H54 (cell line): ENCODE measurements at regions not wholly inside any gene's neighbourhood (a gene's known extent, or its start where the extent isn't known, plus 50 kb on each side); places are given as distances from the start of the nearest gene placed in this dataset.
"Not testable (repeated sequence)": the region's sequence is repeated elsewhere in the genome, so short reads cannot be mapped to it uniquely, and the experiment has no call there.

Experiments
- DNase-seq: peaks from one replicate; pipeline ENCODE4 v3.0.0; 2011; ENCODE audit warnings: low spot score, mixed read lengths; ENCODE audit not compliant: insufficient read length
- FAIRE-seq: peaks from 3 replicates; lab custom pipeline; 2011; peaks lifted over from hg19 to GRCh38; lab: Jason Lieb, UNC
- POLR2A ChIP-seq: IDR thresholded peaks from 2 replicates; pipeline ENCODE4 v1.6.1; 2011; ENCODE audit warnings: low read depth, mild to moderate bottlenecking, low read length

DNA sequence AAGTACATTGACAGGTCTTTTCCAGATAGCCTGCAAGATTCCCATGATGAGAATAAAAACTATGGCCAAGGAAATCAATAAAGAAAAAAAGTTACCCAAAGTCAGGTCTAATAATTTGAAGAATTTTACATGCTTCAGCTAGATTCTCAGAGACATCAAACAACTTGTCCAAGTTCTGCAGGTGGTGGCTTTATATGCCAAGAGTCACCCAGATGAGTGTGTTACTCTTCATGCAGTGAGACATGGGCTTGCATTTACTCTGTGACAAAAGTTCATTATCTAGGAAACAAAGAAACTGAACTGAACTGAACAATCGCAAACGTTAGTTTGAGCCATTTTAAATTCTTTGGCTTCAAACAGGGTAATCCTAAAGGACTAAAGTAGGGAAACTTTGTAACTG lies 548.5 kb upstream of the SYT4 start:
- DNase-seq (no peak), FAIRE-seq (no peak)
- TF ChIP-seq POLR2A, result no peak

DNA sequence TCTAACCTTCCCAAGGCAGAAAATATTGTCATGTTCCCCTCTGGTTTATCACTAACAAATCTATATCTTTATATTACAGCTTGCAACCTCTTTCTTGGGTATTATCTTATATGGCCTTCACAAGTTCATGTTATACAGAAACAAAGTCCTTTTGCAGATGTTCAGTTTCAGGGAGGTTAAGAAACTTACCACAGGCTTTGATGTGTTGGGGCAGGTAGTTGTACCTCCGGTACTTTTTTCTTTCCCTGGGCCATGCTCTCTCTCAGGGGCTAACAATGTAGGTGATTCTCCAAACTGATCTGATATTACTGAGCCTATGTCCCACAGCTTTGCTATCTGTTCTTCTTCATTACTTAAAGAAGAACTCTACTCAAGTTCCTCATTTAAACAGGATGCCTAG lies 548.9 kb upstream of the SYT4 start:
- FAIRE-seq (no peak), DNase-seq (no peak)
- no peak for TF ChIP-seq POLR2A

DNA sequence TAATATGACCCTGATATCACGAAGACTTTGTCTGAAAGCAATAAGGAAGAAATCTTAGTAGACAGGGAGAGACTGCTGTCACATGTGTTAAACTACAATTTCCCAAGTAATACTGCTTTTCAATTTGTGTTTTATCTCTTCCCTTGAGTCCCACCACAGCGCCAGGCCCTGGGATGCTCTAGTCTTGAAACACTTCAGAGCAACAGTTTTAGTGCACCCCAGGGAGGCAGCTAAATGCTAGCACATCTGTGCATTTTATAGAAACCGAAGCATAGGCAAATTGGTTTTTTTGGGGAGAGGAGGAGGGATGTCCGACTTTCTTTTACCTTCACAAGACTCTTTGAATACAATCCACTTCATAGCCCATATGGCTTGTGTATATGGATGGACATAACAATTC lies 550.0 kb upstream of the SYT4 start:
- no peak for DNase-seq
- TF ChIP-seq POLR2A, result no peak
- FAIRE-seq, result no peak

DNA sequence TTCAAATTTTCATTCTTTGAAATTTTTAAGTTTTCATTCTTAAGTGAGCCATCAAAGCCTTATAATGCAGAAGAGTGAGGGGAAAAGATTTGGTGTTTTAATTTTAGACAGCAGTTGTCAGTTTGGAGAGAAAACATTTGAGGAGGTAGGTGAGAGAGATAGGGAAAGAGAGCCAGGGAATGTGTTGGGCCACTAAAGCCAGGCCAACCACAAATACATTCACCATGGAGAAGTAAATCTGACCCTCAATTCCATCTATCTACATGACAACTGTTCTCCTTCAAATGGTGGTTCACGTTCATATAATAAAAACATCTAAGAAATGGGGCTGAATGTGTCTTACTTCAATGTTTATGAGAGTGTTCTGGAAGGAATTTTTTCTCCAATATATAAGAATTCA lies 553.0 kb upstream of the SYT4 start:
- DNase-seq, result no peak
- FAIRE-seq, result no peak
- no peak for TF ChIP-seq POLR2A

DNA sequence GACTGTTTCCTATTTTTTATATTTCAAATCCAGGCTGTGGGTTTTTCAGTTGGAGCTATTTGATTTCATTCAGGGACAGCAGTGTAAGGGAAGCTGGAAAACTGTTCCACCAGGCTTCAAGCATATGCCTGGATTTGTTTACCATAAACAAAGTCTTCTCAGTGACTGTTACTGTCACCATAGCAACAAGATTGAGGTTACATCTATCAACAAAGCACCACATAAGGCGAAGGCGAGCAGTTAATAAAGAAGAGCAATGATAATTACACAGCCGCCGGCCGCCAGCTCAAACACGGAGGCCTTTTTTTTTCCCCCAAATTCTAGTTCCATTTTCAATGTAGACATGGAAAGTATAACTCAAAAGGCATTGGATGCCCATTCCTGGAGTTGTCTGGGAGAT lies 553.7 kb upstream of the SYT4 start:
- FAIRE-seq, result no peak
- TF ChIP-seq POLR2A, result no peak
- no peak for DNase-seq

DNA sequence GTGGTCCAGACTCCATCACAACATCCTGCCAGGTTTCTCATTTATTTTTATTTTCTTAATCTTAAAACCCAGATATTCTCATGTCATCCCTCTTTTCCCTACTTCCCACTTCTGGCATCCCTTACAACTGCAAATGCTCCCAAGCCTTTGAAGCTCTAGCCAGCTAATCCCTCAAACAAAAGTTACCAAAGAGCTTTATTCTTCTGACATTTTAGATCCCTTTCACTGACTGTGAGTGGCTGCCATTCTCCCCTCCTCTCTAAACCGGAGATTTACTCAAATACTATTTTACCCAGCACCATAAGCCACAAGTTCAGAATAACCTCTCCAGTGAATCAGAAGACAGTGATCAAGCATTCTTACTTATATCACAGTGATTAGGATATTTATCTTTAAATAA lies 569.0 kb upstream of the SYT4 start:
- FAIRE-seq, result no peak
- no peak for TF ChIP-seq POLR2A
- no peak for DNase-seq

DNA sequence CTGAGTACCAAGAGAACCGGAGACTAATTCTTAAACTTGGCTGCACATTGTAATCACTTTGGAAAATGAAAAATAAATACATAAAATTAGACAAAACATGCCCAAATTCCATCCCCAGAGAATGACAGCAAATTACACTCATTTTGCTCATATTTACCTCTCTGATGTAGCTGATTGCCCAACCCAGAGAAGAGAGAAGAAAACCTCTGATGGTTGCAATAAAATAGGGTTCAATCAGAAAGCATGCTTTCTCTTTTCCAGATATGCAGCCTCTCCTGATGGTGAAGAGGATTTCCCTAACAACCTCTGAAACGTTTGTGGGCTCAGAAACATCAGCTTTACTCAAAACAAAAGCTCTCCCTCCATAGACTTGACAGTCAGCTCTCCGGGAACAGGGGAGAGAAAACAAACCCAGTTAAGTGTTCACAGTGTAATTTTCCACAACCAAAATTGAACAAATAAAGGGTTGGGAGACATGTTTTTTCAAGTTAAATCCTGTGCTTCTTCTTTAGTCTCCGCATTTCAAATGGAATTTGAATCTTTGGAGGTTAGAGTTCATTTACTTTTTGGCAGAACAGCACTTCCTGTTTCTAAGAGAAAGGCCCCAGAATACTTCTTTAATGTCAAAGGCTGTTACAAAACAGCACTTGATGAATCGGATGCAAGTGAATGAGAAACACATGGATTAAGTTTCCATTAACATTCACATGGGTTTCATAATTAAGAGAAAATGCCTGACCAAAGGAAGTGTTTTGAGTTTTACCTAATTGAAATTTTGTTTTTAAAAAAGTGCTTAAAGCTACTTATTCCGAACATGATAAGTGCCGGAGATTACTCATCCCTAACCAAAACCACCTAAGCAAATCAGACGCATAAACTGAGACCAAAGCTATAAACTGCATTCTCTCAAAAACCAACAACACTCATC lies 570.1 kb upstream of the SYT4 start:
- no peak for FAIRE-seq
- TF ChIP-seq POLR2A, result no peak
- DNase-seq, result no peak

DNA sequence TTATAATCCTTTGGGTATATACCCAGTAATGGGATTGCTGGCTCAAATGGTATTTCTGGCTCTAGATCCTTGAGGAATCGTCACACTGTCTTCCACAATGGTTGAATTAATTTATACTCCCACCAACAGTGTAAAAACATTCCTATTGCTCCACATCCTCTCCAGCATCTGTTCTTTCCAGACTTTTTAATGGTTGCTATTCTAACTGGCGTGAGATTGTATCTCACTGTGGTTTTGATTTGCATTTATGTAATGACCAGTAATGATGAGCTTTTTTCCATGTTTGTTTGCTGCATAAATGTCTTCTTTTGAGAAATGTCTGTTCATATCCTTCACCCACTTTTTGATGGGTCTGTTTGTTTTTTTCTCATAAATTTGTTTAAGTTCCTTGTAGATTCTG lies 572.5 kb upstream of the SYT4 start:
- DNase-seq, FAIRE-seq: not testable (repeated sequence)

DNA sequence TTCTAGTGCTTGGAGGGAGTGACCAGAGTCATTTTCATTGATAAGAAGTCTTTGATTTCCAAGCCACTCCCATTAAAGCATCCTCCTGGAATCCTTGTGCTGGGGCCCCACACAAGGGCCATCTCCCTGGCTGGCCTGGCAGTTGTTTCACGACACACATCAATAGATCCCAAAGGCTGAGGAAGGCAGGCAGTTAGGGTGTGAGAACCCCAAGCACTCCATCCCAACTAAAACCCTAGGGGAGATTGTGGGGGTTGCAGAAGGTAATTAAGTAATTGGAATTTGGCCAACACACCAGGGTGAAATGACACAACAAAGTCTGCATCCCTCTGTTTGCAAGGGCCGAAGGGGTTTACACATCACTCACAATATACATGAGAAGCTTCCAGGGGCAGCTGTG lies 578.1 kb upstream of the SYT4 start:
- TF ChIP-seq POLR2A, result no peak
- FAIRE-seq (no peak), DNase-seq (no peak)

DNA sequence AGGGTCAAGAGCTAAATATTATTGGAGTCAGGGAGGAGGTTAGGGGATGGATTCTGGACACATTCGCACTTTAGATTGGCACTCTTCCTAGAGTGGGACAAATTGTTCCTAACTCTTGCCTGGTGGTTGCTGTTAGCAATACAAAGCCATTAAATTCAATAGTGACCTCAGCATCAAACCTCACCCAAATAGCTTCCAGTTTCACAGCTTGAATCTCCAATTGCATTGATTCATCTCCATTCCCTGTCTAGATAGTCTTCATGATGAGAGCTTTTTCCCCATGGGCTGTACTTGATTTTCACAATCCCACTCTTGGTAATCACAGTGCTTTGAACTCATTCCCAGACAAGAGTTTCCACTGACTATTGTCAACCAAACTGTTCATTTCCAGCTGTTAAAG lies 585.9 kb upstream of the SYT4 start:
- DNase-seq, result no peak
- no peak for TF ChIP-seq POLR2A
- no peak for FAIRE-seq

DNA sequence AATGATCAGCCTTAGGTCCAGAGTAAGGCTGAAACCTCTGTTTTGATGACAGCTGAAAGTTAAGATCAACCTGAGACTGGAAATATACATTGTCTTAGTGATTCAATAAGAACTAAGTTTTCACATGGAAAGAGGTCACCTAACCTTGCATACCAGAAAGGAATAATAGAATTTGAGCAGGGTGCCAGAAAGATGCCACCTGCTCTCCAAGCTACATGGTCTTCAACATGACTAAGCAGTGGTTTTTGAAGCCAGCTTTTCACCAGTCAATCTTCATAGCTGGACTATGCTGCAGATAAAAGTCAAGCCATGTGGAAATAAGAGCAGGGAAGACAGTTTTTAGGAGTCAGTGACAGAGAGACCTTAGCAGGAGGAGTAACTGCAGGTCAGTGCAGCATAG lies 589.4 kb upstream of the SYT4 start:
- DNase-seq, result no peak
- no peak for TF ChIP-seq POLR2A
- FAIRE-seq, result no peak

DNA sequence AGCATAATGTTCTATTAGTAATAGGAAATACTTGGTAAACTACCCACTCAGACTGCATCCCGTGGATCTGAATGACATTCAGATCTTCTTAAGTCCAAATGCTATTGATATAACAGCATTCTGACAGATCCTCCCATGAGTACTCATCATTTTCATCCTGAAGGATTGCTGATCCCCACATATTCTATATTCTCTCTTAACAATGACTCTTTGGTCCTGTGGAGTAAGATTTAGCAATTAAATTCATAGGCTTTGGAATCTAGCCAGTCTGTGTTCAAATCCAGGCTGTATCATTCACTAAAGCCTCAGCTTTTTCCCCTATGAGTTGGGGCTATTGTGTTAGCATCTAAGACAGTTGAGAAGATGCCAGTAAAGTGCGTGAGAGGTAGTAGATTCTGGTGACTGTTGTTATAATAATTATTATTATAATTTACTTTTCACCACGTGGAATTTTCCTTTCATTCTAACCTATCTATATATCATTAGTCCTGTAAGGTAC lies 591.3 kb upstream of the SYT4 start:
- FAIRE-seq (no peak), DNase-seq (no peak)
- no peak for TF ChIP-seq POLR2A

DNA sequence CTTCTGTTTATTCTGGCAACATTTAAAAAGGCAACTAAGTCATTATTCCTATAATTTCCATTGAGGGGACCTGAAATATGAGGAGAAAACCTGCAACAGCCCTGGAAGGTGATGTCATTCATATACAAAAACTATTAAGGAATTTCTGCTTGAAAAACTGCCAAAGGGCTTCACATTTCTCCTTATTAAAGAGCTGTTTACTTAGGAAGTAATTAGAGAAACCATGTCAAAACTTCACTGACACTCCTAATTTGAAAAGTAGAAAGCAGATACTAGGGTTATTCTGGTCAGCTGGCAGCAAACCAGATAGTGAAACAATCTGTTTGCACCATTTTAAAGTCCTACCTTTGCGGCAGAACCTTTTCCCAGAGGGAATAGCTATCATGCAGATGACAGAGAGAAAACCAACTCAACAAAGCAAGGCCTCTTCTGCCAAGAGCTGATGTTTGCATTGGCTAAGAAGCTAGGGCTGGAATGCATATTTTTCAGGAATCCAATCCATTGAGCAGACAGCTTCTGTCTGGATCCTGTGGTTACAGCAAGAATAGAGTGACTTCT lies 592.2 kb upstream of the SYT4 start:
- TF ChIP-seq POLR2A, result no peak
- FAIRE-seq (no peak), DNase-seq (no peak)

DNA sequence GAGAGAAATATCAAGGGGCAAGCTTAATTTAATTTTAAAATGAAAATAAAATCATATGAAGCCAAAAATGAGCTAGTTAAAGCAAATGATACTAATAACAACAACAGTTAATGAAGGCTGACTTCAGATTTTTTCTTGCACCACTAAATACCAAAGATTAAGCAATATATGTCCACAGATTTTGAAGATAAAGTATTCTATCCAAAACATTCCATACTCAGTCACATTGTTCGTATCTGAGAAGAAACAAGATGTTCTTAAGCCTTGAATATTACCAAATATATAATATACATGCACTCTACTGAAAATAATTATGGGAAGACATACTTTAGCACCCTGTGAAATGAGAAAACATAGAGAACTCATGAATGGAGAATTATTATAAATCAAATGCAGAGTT lies 593.3 kb upstream of the SYT4 start:
- FAIRE-seq (no peak), DNase-seq (no peak)
- no peak for TF ChIP-seq POLR2A

DNA sequence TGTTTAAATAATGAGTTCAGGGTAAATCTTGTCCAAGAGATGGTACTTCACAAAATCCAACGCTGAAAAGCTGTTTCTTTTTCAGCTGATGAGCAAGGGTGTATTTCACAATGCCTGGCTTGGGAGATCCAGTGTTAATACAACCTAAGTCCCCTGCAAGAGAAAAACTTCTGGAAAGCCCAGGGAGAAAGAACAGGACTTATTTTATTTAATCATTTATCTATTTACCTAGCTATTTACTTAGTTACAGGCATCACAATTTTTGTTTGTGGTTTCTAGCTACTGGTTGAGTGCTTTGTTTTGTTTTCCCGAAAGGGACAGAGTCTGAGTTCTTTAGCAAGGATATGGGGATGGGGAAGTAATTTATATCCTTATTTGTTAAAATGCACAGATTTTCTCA lies 598.2 kb upstream of the SYT4 start:
- no peak for DNase-seq
- FAIRE-seq, result no peak
- no peak for TF ChIP-seq POLR2A
